ENCODE measurements at regions not wholly inside any gene's neighbourhood (a gene's known extent, or its start where the extent isn't known, plus 50 kb on each side); places are given as distances from the start of the nearest gene placed in this dataset.

- Histone ChIP-seq H3K4me2 (ENCODE audit: unreplicated experiment) (no peak overlapping the region), H3K9ac (no peak overlapping the region), H3K4me3 (no peak overlapping the region), H3K27me3 (replicated peaks; ENCODE audit: insufficient read depth) (no peaks in the 10 kb centered on the region), H3K9me3 (ENCODE audit: low read depth) (no peaks in the 10 kb centered on the region), H2AFZ (no peak overlapping the region), H3K9me2 (ENCODE audit: insufficient read depth) (no peaks in the 10 kb centered on the region), H3K27ac (no peak overlapping the region), H3F3A (ENCODE audit: insufficient read depth) (peaks cover 33% of the 10 kb centered on the region), H3K4me1 (ENCODE audit: insufficient read depth) (peaks cover 43% of the 10 kb centered on the region), H3K79me2 (ENCODE audit: insufficient read depth) (no peaks in the 10 kb centered on the region), H4K20me1 (ENCODE audit: insufficient read depth) (no peaks in the 10 kb centered on the region), H3K36me3 (ENCODE audit: low read depth) (no peaks in the 10 kb centered on the region)
- WGBS, 2 experiments (ENCODE audit: low coverage in 1 of 2, low lambda C conversion rate in 2 of 2, missing lambda C conversion rate in 2 of 2) = 62 to 81% methylated on average over 1 of the region's 1 CpG
- in situ Hi-C loops (cut with MboI) = no loop called here
- DNase-seq = peak; percentile 34
- TF ChIP-seq EZH2phosphoT487 (IDR thresholded peaks at IDR 0.05; ENCODE audit: insufficient read depth, low read depth) (no peak), EZH2 (IDR thresholded peaks at IDR 0.05; ENCODE audit: insufficient read depth, poor library complexity, severe bottlenecking) (no peak)
Measured at GRCh38 chr7:46169384-46169755, 248.3 kb upstream of the IGFBP3 start.

DNA sequence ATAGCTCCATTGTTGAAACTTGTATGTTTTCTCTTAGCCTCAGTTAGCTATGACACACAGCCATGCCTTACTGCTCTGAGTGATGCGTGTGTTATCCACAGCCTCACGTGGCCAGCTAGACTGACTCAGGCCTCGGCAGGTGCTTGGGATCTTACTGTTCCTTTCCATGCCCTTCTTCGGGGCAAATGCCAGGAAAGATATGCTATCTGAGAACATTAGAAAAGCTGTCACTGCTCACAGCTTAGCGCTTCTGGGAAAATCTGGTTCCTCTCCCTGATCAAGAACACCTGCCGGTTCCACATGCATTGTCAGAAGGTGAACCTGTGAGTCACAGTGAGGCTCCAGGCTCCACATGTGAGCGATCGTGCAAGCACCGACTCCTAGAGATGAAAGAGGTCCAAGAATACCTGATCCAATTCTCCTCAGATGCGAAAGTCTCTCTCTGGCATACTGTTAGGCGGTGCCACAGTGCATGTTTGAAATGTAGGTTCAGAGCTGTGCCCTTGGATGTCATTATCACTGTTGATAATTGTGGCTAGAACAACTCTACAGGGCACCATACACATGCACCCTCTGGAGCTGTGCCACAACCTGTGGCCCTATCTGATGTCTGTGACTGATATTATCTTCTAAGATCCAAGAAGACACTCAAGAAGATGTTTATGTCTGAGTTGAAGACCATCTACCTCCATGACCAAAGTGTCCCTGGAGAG lies 247.8 kb upstream of the IGFBP3 start:
- peaks cover 46% of the 10 kb centered on the region for H3K4me1 ChIP-seq (ENCODE audit: insufficient read depth)
- no peak overlapping the region for H3K27ac ChIP-seq
- H2AFZ ChIP-seq = no peak overlapping the region
- H3K36me3 ChIP-seq (ENCODE audit: low read depth) = no peaks in the 10 kb centered on the region
- H3K9me2 ChIP-seq (ENCODE audit: insufficient read depth) = no peaks in the 10 kb centered on the region
- H4K20me1 ChIP-seq (ENCODE audit: insufficient read depth) = no peaks in the 10 kb centered on the region
- TF ChIP-seq EZH2phosphoT487 (IDR thresholded peaks at IDR 0.05; ENCODE audit: insufficient read depth, low read depth) (no peak), EZH2 (IDR thresholded peaks at IDR 0.05; ENCODE audit: insufficient read depth, poor library complexity, severe bottlenecking) (no peak)
- no peaks in the 10 kb centered on the region for H3K27me3 ChIP-seq (replicated peaks; ENCODE audit: insufficient read depth)
- in situ Hi-C loops (cut with MboI) = no loop called here
- peak; percentile 32 for DNase-seq
- H3K4me2 ChIP-seq (ENCODE audit: unreplicated experiment) = no peak overlapping the region
- no peaks in the 10 kb centered on the region for H3K79me2 ChIP-seq (ENCODE audit: insufficient read depth)
- peaks cover 35% of the 10 kb centered on the region for H3F3A ChIP-seq (ENCODE audit: insufficient read depth)
- no peak overlapping the region for H3K4me3 ChIP-seq
- WGBS, 2 experiments (ENCODE audit: low coverage in 1 of 2, low lambda C conversion rate in 2 of 2, missing lambda C conversion rate in 2 of 2) = 89 to 95% methylated on average over 11 of the region's 11 CpGs
- H3K9me3 ChIP-seq (ENCODE audit: low read depth) = no peaks in the 10 kb centered on the region
- H3K9ac ChIP-seq = no peak overlapping the region

GRCh38 chr7:46168231-46168630 lies 247.2 kb upstream of the IGFBP3 start:
- DNase-seq = no peak
- H4K20me1 ChIP-seq (ENCODE audit: insufficient read depth) = no peaks in the 10 kb centered on the region
- no peaks in the 10 kb centered on the region for H3K36me3 ChIP-seq (ENCODE audit: low read depth)
- H3K27ac ChIP-seq = no peak overlapping the region
- H3K9ac ChIP-seq = no peak overlapping the region
- H3K9me2 ChIP-seq (ENCODE audit: insufficient read depth) = no peaks in the 10 kb centered on the region
- H3F3A ChIP-seq (ENCODE audit: insufficient read depth) = peaks cover 35% of the 10 kb centered on the region
- 90 to 91% methylated on average over 5 of the region's 5 CpGs for WGBS, 2 experiments (ENCODE audit: low coverage in 1 of 2, low lambda C conversion rate in 2 of 2, missing lambda C conversion rate in 2 of 2)
- peaks cover 46% of the 10 kb centered on the region for H3K4me1 ChIP-seq (ENCODE audit: insufficient read depth)
- H3K27me3 ChIP-seq (replicated peaks; ENCODE audit: insufficient read depth) = no peaks in the 10 kb centered on the region
- H3K9me3 ChIP-seq (ENCODE audit: low read depth) = no peaks in the 10 kb centered on the region
- H3K79me2 ChIP-seq (ENCODE audit: insufficient read depth) = no peaks in the 10 kb centered on the region
- TF ChIP-seq EZH2 (IDR thresholded peaks at IDR 0.05; ENCODE audit: insufficient read depth, poor library complexity, severe bottlenecking) = no peak
- no peak for TF ChIP-seq EZH2phosphoT487 (IDR thresholded peaks at IDR 0.05; ENCODE audit: insufficient read depth, low read depth)
- in situ Hi-C loops (cut with MboI) = no loop called here
- no peak overlapping the region for H3K4me3 ChIP-seq
- no peak overlapping the region for H3K4me2 ChIP-seq (ENCODE audit: unreplicated experiment)
- H2AFZ ChIP-seq = no peak overlapping the region

DNA sequence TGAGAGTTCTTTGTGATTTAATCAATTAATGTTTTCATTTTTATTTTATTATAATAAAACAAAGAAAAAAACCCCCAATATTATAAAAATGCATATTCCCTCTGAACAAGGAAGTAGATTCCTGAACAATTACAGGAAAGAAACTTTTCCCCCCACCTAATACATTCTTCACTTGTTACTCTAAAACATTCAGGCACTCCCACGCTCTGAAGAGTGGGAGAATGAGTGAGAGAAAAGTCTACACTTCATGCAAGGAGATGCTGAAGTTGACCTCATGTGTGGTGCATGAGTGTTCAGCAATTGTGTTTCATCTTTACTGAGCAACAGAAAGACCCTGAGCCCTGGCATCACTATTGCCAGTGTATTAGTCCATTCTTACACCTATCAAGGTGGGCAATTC lies 244.2 kb upstream of the IGFBP3 start:
- peaks cover 39% of the 10 kb centered on the region for H3K4me1 ChIP-seq (ENCODE audit: insufficient read depth)
- H3F3A ChIP-seq (ENCODE audit: insufficient read depth) = peaks cover 29% of the 10 kb centered on the region
- no peak overlapping the region for H3K4me3 ChIP-seq
- H3K79me2 ChIP-seq (ENCODE audit: insufficient read depth) = no peaks in the 10 kb centered on the region
- 0 out of 2 replicates have a peak overlapping the region, but pooled peaks have one; percentile 26 for H3K9ac ChIP-seq
- TF ChIP-seq EZH2phosphoT487 (IDR thresholded peaks at IDR 0.05; ENCODE audit: insufficient read depth, low read depth) (no peak), EZH2 (IDR thresholded peaks at IDR 0.05; ENCODE audit: insufficient read depth, poor library complexity, severe bottlenecking) (no peak)
- H3K36me3 ChIP-seq (ENCODE audit: low read depth) = no peaks in the 10 kb centered on the region
- in situ Hi-C loops (cut with MboI) = no loop called here
- H2AFZ ChIP-seq = no peak overlapping the region
- H4K20me1 ChIP-seq (ENCODE audit: insufficient read depth) = no peaks in the 10 kb centered on the region
- H3K4me2 ChIP-seq (ENCODE audit: unreplicated experiment) = peak overlapping the region; percentile 66
- WGBS, 2 experiments (ENCODE audit: low coverage in 1 of 2, low lambda C conversion rate in 2 of 2, missing lambda C conversion rate in 2 of 2) = 9 to 22% methylated on average over 1 of the region's 1 CpG
- peak; percentile 81 for DNase-seq
- H3K27me3 ChIP-seq (replicated peaks; ENCODE audit: insufficient read depth) = no peaks in the 10 kb centered on the region
- H3K9me2 ChIP-seq (ENCODE audit: insufficient read depth) = no peaks in the 10 kb centered on the region
- H3K9me3 ChIP-seq (ENCODE audit: low read depth) = no peaks in the 10 kb centered on the region
- H3K27ac ChIP-seq = peak overlapping the region; percentile 68

All from GM23248 (cell line).